HG02943 (cell line): ENCODE measurements at regions not wholly inside any gene's neighbourhood (a gene's known extent, or its start where the extent isn't known, plus 50 kb on each side); places are given as distances from the start of the nearest gene placed in this dataset.

Experiments
- ATAC-seq: cut with Tn5 transposase; IDR thresholded peaks from one replicate; pipeline ENCODE4 v1.9.1; 2021; ENCODE audit warnings: mild to moderate bottlenecking, low read depth, moderate library complexity; ENCODE audit not compliant: unreplicated experiment

- ATAC-seq: no peak
Measured at GRCh38 chr13:107590556-107590955, 624.8 kb downstream of the LIG4 start.

GRCh38 chr13:107587681-107588080, 627.7 kb downstream of the LIG4 start:
- ATAC-seq: no peak

- ATAC-seq: no peak
Measured at GRCh38 chr13:107586216-107586615, 629.1 kb downstream of the LIG4 start.

- no peak for ATAC-seq
Measured at GRCh38 chr13:107585469-107586180, 629.7 kb downstream of the LIG4 start.

GRCh38 chr13:107582171-107582570, 633.2 kb downstream of the LIG4 start:
- no peak for ATAC-seq

- no peak for ATAC-seq
Measured at GRCh38 chr13:107580741-107581412, 634.5 kb downstream of the LIG4 start.

- ATAC-seq: no peak
Measured at GRCh38 chr13:107576430-107576829, 638.9 kb downstream of the LIG4 start.

- no peak for ATAC-seq
Measured at GRCh38 chr13:107574517-107575210, 640.7 kb downstream of the LIG4 start.

GRCh38 chr13:107573184-107573583, 642.2 kb downstream of the LIG4 start:
- ATAC-seq: no peak

GRCh38 chr13:107572156-107572555, 643.2 kb downstream of the LIG4 start:
- no peak for ATAC-seq

GRCh38 chr13:107568181-107568580, 647.2 kb downstream of the LIG4 start:
- ATAC-seq: no peak

GRCh38 chr13:107563099-107563925, 652.0 kb downstream of the LIG4 start:
- ATAC-seq: no peak

GRCh38 chr13:107562203-107562602, 653.1 kb downstream of the LIG4 start:
- no peak for ATAC-seq

GRCh38 chr13:107554460-107554859, 660.9 kb downstream of the LIG4 start:
- ATAC-seq: no peak

GRCh38 chr13:107553838-107554237, 661.5 kb downstream of the LIG4 start:
- ATAC-seq: no peak

- ATAC-seq: no peak
Measured at GRCh38 chr13:107551521-107551920, 663.8 kb downstream of the LIG4 start.

GRCh38 chr13:107548338-107548737, 667.0 kb downstream of the LIG4 start:
- no peak for ATAC-seq

GRCh38 chr13:107545946-107546502, 669.3 kb downstream of the LIG4 start:
- ATAC-seq: no peak

GRCh38 chr13:107534548-107534947, 680.8 kb downstream of the LIG4 start:
- ATAC-seq: no peak

GRCh38 chr13:107531816-107532215, 683.5 kb downstream of the LIG4 start:
- no peak for ATAC-seq
